ENCODE measurements at regions not wholly inside any gene's neighbourhood (a gene's known extent, or its start where the extent isn't known, plus 50 kb on each side); places are given as distances from the start of the nearest gene placed in this dataset.
"Not testable (repeated sequence)": the region's sequence is repeated elsewhere in the genome, so short reads cannot be mapped to it uniquely, and the experiment has no call there.

GRCh38 chr6:131424016-131424415 lies 149.0 kb upstream of the ARG1 start:
- Mint-ChIP-seq H3K4me1 (peaks cover 6% of the 10 kb centered on the region), H3K27me3 (no peaks in the 10 kb centered on the region), H3K9me3 (no peaks in the 10 kb centered on the region), H3K4me3 (no peak overlapping the region), H3K27ac (no peak overlapping the region), H3K36me3 (ENCODE audit: low read depth) (no peaks in the 10 kb centered on the region)
- POLR2A ChIA-PET, result no interaction called here
- DNase-seq, result no peak
- CTCF ChIA-PET, result no interaction called here

- Mint-ChIP-seq H3K27ac (no peak overlapping the region), H3K4me1 (peaks cover 6% of the 10 kb centered on the region), H3K27me3 (no peaks in the 10 kb centered on the region), H3K9me3 (no peaks in the 10 kb centered on the region), H3K4me3 (no peak overlapping the region), H3K36me3 (ENCODE audit: low read depth) (no peaks in the 10 kb centered on the region)
- POLR2A ChIA-PET, result no interaction called here
- CTCF ChIA-PET, result no interaction called here
- DNase-seq, result no peak
These were observed 148.6 kb upstream of the ARG1 start for GRCh38 chr6:131424475-131424874.

GRCh38 chr6:131427434-131428058 lies 145.5 kb upstream of the ARG1 start:
- H3K27me3 Mint-ChIP-seq, result no peaks in the 10 kb centered on the region
- POLR2A ChIA-PET, result no interaction called here
- peaks cover 6% of the 10 kb centered on the region for H3K4me1 Mint-ChIP-seq
- no peaks in the 10 kb centered on the region for H3K36me3 Mint-ChIP-seq (ENCODE audit: low read depth)
- CTCF ChIA-PET, result no interaction called here
- no peaks in the 10 kb centered on the region for H3K9me3 Mint-ChIP-seq
- no peak overlapping the region for H3K27ac Mint-ChIP-seq
- DNase-seq, result no peak
- H3K4me3 Mint-ChIP-seq, result no peak overlapping the region

GRCh38 chr6:131430531-131430930 lies 142.5 kb upstream of the ARG1 start:
- H3K27ac Mint-ChIP-seq, result no peak overlapping the region
- H3K27me3 Mint-ChIP-seq, result no peaks in the 10 kb centered on the region
- ChIA-PET CTCF (no interaction called here), POLR2A (no interaction called here)
- DNase-seq, result no peak
- no peak overlapping the region for H3K4me3 Mint-ChIP-seq
- peaks cover 2% of the 10 kb centered on the region for H3K36me3 Mint-ChIP-seq (ENCODE audit: low read depth)
- peaks cover 6% of the 10 kb centered on the region for H3K4me1 Mint-ChIP-seq
- peaks cover 6% of the 10 kb centered on the region for H3K9me3 Mint-ChIP-seq

GRCh38 chr6:131431718-131432117 lies 141.3 kb upstream of the ARG1 start:
- Mint-ChIP-seq H3K36me3 (ENCODE audit: low read depth) (peaks cover 7% of the 10 kb centered on the region), H3K9me3 (peaks cover 6% of the 10 kb centered on the region), H3K27ac (no peak overlapping the region), H3K4me3 (no peak overlapping the region), H3K27me3 (no peaks in the 10 kb centered on the region), H3K4me1 (peaks cover 6% of the 10 kb centered on the region)
- no peak for DNase-seq
- ChIA-PET POLR2A (no interaction called here), CTCF (interaction anchor here (0.5 kb wide), 1 partner anchor 56 kb away, joined by 5 read pairs; no protein-coding TSS in a partner anchor)

GRCh38 chr6:131433927-131434326 lies 139.1 kb upstream of the ARG1 start:
- H3K9me3 Mint-ChIP-seq, result peaks cover 11% of the 10 kb centered on the region
- H3K27me3 Mint-ChIP-seq, result no peaks in the 10 kb centered on the region
- H3K36me3 Mint-ChIP-seq (ENCODE audit: low read depth), result peaks cover 17% of the 10 kb centered on the region
- ChIA-PET POLR2A (no interaction called here), CTCF (no interaction called here)
- peaks cover 4% of the 10 kb centered on the region for H3K4me1 Mint-ChIP-seq
- no peak overlapping the region for H3K27ac Mint-ChIP-seq
- DNase-seq, result no peak
- H3K4me3 Mint-ChIP-seq, result no peak overlapping the region

- no peak for DNase-seq
- Mint-ChIP-seq H3K27me3 (no peaks in the 10 kb centered on the region), H3K4me3 (no peak overlapping the region), H3K9me3 (peaks cover 11% of the 10 kb centered on the region), H3K27ac (no peak overlapping the region), H3K4me1 (peaks cover 4% of the 10 kb centered on the region), H3K36me3 (ENCODE audit: low read depth) (peaks cover 21% of the 10 kb centered on the region)
- CTCF ChIA-PET, result no interaction called here
- POLR2A ChIA-PET, result no interaction called here
These were observed 136.7 kb upstream of the ARG1 start for GRCh38 chr6:131436358-131436757.

GRCh38 chr6:131443014-131443413 lies 130.0 kb upstream of the ARG1 start:
- H3K36me3 Mint-ChIP-seq (ENCODE audit: low read depth), result peaks cover 5% of the 10 kb centered on the region
- H3K27ac Mint-ChIP-seq, result no peak overlapping the region
- peak overlapping the region; percentile 77 for H3K4me3 Mint-ChIP-seq
- H3K4me1 Mint-ChIP-seq, result peaks cover 13% of the 10 kb centered on the region
- H3K27me3 Mint-ChIP-seq, result no peaks in the 10 kb centered on the region
- CTCF ChIA-PET, result no interaction called here
- H3K9me3 Mint-ChIP-seq, result peaks cover 2% of the 10 kb centered on the region
- no peak for DNase-seq
- POLR2A ChIA-PET, result no interaction called here

GRCh38 chr6:131443514-131443913 lies 129.5 kb upstream of the ARG1 start:
- Mint-ChIP-seq H3K27me3 (no peaks in the 10 kb centered on the region), H3K4me3 (peak overlapping the region; percentile 77), H3K4me1 (peaks cover 13% of the 10 kb centered on the region), H3K9me3 (peaks cover 2% of the 10 kb centered on the region), H3K27ac (peak overlapping the region; percentile 76), H3K36me3 (ENCODE audit: low read depth) (peaks cover 4% of the 10 kb centered on the region)
- ChIA-PET CTCF (no interaction called here), POLR2A (no interaction called here)
- DNase-seq, result peak; percentile 20

- CTCF ChIA-PET; H3K36me3 Mint-ChIP-seq (ENCODE audit: low read depth); DNase-seq; H3K4me3 Mint-ChIP-seq; POLR2A ChIA-PET; H3K9me3 Mint-ChIP-seq; H3K27ac Mint-ChIP-seq; H3K27me3 Mint-ChIP-seq: not testable (repeated sequence)
- H3K4me1 Mint-ChIP-seq, result peaks cover 13% of the 10 kb centered on the region
These were observed 127.7 kb upstream of the ARG1 start for GRCh38 chr6:131445356-131445755.

- Mint-ChIP-seq H3K4me3 (no peak overlapping the region), H3K4me1 (no peaks in the 10 kb centered on the region), H3K36me3 (ENCODE audit: low read depth) (no peaks in the 10 kb centered on the region), H3K27ac (no peak overlapping the region), H3K27me3 (no peaks in the 10 kb centered on the region), H3K9me3 (peaks cover 2% of the 10 kb centered on the region)
- DNase-seq, result no peak
- POLR2A ChIA-PET, result no interaction called here
- CTCF ChIA-PET, result no interaction called here
These were observed 122.2 kb upstream of the ARG1 start for GRCh38 chr6:131450861-131451260.

- ChIA-PET CTCF (no interaction called here), POLR2A (no interaction called here)
- Mint-ChIP-seq H3K27me3 (no peaks in the 10 kb centered on the region), H3K9me3 (no peaks in the 10 kb centered on the region), H3K4me1 (no peaks in the 10 kb centered on the region), H3K36me3 (ENCODE audit: low read depth) (no peaks in the 10 kb centered on the region), H3K4me3 (no peak overlapping the region), H3K27ac (no peak overlapping the region)
- no peak for DNase-seq
These were observed 121.5 kb upstream of the ARG1 start for GRCh38 chr6:131451321-131452144.

- no peak overlapping the region for H3K27ac Mint-ChIP-seq
- H3K4me1 Mint-ChIP-seq, result no peaks in the 10 kb centered on the region
- H3K27me3 Mint-ChIP-seq, result no peaks in the 10 kb centered on the region
- no peaks in the 10 kb centered on the region for H3K9me3 Mint-ChIP-seq
- CTCF ChIA-PET, result no interaction called here
- no peak for DNase-seq
- H3K4me3 Mint-ChIP-seq, result no peak overlapping the region
- H3K36me3 Mint-ChIP-seq (ENCODE audit: low read depth), result no peaks in the 10 kb centered on the region
- POLR2A ChIA-PET, result no interaction called here
These were observed 119.2 kb upstream of the ARG1 start for GRCh38 chr6:131453803-131454202.

GRCh38 chr6:131456565-131456964 lies 116.5 kb upstream of the ARG1 start:
- Mint-ChIP-seq H3K9me3 (no peaks in the 10 kb centered on the region), H3K27ac (no peak overlapping the region), H3K27me3 (no peaks in the 10 kb centered on the region), H3K36me3 (ENCODE audit: low read depth) (no peaks in the 10 kb centered on the region), H3K4me1 (no peaks in the 10 kb centered on the region), H3K4me3 (no peak overlapping the region)
- ChIA-PET POLR2A (no interaction called here), CTCF (interaction anchor here (0.9 kb wide), 1 partner anchor 472 kb away, joined by 3 read pairs; no protein-coding TSS in a partner anchor)
- DNase-seq, result no peak
